GM12878 (cell line): ENCODE measurements at regions not wholly inside any gene's neighbourhood (a gene's known extent, or its start where the extent isn't known, plus 50 kb on each side); places are given as distances from the start of the nearest gene placed in this dataset.

ENCODE experiments used
- ASH2L ChIP-seq: fragments of 300-600, 200-600 bp; sonication (generic); IDR thresholded peaks from 2 replicates; pipeline ENCODE4 v1.6.1; 2017; ENCODE audit warnings: low read depth, mild to moderate bottlenecking, borderline replicate concordance
- BCLAF1 ChIP-seq: fragments of 450-650 bp; IDR thresholded peaks from 2 replicates; pipeline ENCODE4 v1.6.1; 2017; ENCODE audit warnings: antibody characterized with exemption, mild to moderate bottlenecking, moderate library complexity
- CREB1 ChIP-seq: IDR thresholded peaks from 2 replicates; pipeline ENCODE4 v1.6.1; 2012; ENCODE audit warnings: low read depth, mild to moderate bottlenecking, inconsistent platforms
- CTCF ChIP-seq, 3 experiments: IDR thresholded peaks in 2 of 3; conservative IDR thresholded peaks in 1 of 3; 2 replicates each; pipeline ENCODE4 v1.5.1; 2011; ENCODE audit warnings: low read depth in 3 of 3, low read length in 3 of 3, mild to moderate bottlenecking in 3 of 3, control low read depth in 2 of 3, moderate library complexity in 2 of 3, inconsistent platforms in 1 of 3, mixed read lengths in 1 of 3; ENCODE audit not compliant: control insufficient read depth in 2 of 3, insufficient read depth in 1 of 3; ENCODE audit errors: extremely low read depth in 1 of 3
- EGR1 ChIP-seq, 2 experiments: IDR thresholded peaks; 1 replicate in 1 of 2; 2 replicates in 1 of 2; pipeline ENCODE4 v1.6.1; 2011 to 2012; ENCODE audit warnings: low read depth in 2 of 2, low read length in 2 of 2, borderline replicate concordance in 1 of 2, mild to moderate bottlenecking in 1 of 2, moderate library complexity in 1 of 2
- EZH2 ChIP-seq: IDR thresholded peaks from 2 replicates; pipeline ENCODE4 v1.6.1; 2012; ENCODE audit warnings: low read depth, mild to moderate bottlenecking, control low read depth, inconsistent platforms, low read length, borderline replicate concordance; ENCODE audit not compliant: control insufficient read depth
- JUNB ChIP-seq: IDR thresholded peaks from 2 replicates; pipeline ENCODE4 v1.6.1; 2016; ENCODE audit warnings: antibody characterized with exemption, mild to moderate bottlenecking
- MYC ChIP-seq: IDR thresholded peaks from 2 replicates; pipeline ENCODE4 v1.6.1; 2011; ENCODE audit warnings: mild to moderate bottlenecking, low read length, moderate library complexity, inconsistent platforms; ENCODE audit not compliant: insufficient read depth, insufficient replicate concordance, insufficient read length, severe bottlenecking
- NR2C2 ChIP-seq: IDR thresholded peaks from 2 replicates; pipeline ENCODE4 v1.6.1; 2011; ENCODE audit warnings: borderline replicate concordance, low read depth; ENCODE audit not compliant: control insufficient read depth, insufficient read length
- POLR2A ChIP-seq: IDR thresholded peaks from 2 replicates; pipeline ENCODE4 v1.6.1; 2011; ENCODE audit warnings: low read depth, mild to moderate bottlenecking, low read length
- REST ChIP-seq: IDR thresholded peaks from 2 replicates; pipeline ENCODE4 v1.6.1; 2012; ENCODE audit warnings: mild to moderate bottlenecking, low read depth, low read length
- TCF3 ChIP-seq: IDR thresholded peaks from 2 replicates; pipeline ENCODE4 v1.6.1; 2012; ENCODE audit warnings: low read depth, mild to moderate bottlenecking, low read length, borderline replicate concordance; ENCODE audit not compliant: insufficient read depth
- ZNF274 ChIP-seq: IDR thresholded peaks from one replicate; pipeline ENCODE4 v1.8.0; 2011; ENCODE audit not compliant: insufficient read length, insufficient read depth

GRCh38 chr14:71246539-71246938 lies 339.3 kb downstream of the PCNX1 start:
- TF ChIP-seq REST (no peak), CTCF (IDR thresholded peaks at IDR 0.05 in 2 of 3, conservative IDR thresholded peaks at IDR 0.05 in 1 of 3; ENCODE audit: control insufficient read depth in 2 of 3, extremely low read depth in 1 of 3, insufficient read depth in 1 of 3, low read depth in 3 of 3, low read length in 3 of 3) (no peak), POLR2A (no peak), EZH2 (no peak), JUNB (no peak), ASH2L (no peak), NR2C2 (no peak), ZNF274 (no peak), CREB1 (no peak), MYC (no peak), TCF3 (no peak), EGR1 (IDR thresholded peaks at IDR 0.05; ENCODE audit: borderline replicate concordance in 1 of 2, low read depth in 2 of 2, low read length in 2 of 2) (no peak), BCLAF1 (no peak)
